HG03135 (cell line): ENCODE measurements at regions not wholly inside any gene's neighbourhood (a gene's known extent, or its start where the extent isn't known, plus 50 kb on each side); places are given as distances from the start of the nearest gene placed in this dataset.
"Not testable (repeated sequence)": the region's sequence is repeated elsewhere in the genome, so short reads cannot be mapped to it uniquely, and the experiment has no call there.

Experiments used
- ATAC-seq: cut with Tn5 transposase; IDR thresholded peaks from one replicate; pipeline ENCODE4 v1.9.1; 2021; ENCODE audit warnings: mild to moderate bottlenecking, moderate library complexity; ENCODE audit not compliant: unreplicated experiment

- no peak for ATAC-seq
Measured at GRCh38 chr18:24613896-24614640, 153.6 kb downstream of the HRH4 start.

DNA sequence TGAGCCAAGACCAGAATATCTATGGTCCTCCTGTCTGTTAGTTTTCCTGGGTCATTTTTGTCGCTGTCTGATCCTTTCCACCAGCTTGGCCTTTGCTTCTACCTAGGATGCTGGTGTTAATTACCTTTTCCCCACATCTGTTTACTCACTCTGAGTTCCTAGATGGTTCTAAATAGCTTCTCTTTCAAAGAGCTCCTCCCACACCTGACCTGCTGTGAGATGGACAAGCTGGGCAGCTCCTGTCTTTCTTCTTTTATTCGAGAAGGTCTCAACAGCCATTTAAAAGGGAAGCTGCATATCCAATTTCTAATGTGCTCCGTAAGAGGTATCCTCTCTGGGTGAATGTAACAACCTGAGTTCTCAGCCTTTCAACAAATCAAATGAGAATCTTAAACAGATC is 156.2 kb downstream of the HRH4 start:
- no peak for ATAC-seq

DNA sequence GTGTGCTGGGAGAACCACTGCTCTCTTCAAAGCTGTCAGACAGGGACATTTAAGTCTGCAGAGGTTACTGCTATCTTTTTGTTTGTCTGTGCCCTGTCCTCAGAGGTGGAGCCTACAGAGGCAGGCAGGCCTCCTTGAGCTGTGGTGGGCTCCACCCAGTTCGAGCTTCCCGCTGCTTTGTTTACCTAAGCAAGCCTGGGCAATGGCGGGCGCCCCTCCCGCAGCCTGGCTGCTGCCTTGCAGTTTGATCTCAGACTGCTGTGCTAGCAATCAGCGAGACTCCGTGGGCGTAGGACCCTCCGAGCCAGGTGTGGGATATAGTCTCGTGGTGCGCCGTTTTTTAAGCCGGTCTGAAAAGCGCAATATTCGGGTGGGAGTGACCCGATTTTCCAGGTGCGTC is 164.0 kb downstream of the HRH4 start:
- not testable (repeated sequence) for ATAC-seq

DNA sequence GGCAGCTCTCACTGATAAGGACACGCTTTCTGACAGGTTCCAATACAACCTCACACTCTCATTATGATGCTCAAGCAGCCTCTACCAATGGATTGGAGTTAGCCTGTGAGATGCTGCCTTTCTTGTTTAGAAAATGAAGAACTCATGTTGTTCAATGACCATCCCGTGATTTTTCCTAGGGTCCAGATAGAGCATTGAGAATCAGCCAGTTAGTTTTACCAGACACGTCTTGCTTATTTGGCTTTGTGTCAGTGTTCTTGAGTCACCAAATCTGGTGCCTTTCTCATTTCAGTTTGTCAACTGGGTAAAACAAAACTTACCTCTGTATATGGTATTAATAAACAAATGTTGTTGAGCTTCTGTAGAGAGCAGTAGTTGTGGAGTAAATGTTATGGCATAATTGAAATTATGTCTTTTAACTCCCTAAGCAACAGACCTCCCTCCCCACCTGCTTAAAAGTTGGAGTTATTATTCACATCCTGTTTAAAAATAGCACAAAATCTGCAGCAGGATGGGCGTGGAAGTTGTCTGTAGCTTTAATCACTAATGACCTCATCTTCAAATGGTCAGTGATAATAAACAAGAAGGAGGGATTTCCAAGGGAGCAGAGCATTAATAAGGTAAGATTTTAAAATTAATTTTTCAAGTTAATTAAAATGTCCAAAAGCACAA is 167.3 kb downstream of the HRH4 start:
- ATAC-seq: no peak

GRCh38 chr18:24628326-24628725 is 167.9 kb downstream of the HRH4 start:
- ATAC-seq: no peak

- ATAC-seq: no peak
Measured at GRCh38 chr18:24629921-24630320, 169.5 kb downstream of the HRH4 start.

DNA sequence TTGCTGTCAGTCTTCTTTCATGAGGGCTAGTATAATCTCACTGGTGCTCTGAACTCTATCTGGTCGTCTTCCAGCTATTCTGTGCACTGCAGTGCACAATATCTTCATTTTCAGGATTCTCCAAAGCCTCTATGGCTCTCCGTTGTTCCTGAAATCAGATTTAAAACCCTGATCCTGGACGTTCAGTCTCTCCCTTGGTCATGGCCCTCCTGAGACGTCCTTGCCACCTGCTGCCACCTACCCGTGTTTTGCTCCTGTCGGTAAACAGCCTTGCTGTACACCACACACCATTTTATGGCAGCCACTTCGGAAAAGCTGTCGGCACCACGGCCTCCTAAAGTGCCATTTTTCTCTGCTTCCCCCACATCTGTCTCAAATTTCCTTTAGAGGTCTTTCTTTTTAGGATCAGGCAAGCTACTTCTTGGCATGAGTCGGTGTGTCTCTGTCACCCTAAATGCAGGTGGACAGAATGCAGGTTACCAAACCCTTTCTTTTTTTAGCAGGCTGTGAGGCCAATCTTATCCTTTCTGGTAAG is 170.0 kb downstream of the HRH4 start:
- ATAC-seq: no peak

GRCh38 chr18:24631243-24632025 is 171.0 kb downstream of the HRH4 start:
- no peak for ATAC-seq

DNA sequence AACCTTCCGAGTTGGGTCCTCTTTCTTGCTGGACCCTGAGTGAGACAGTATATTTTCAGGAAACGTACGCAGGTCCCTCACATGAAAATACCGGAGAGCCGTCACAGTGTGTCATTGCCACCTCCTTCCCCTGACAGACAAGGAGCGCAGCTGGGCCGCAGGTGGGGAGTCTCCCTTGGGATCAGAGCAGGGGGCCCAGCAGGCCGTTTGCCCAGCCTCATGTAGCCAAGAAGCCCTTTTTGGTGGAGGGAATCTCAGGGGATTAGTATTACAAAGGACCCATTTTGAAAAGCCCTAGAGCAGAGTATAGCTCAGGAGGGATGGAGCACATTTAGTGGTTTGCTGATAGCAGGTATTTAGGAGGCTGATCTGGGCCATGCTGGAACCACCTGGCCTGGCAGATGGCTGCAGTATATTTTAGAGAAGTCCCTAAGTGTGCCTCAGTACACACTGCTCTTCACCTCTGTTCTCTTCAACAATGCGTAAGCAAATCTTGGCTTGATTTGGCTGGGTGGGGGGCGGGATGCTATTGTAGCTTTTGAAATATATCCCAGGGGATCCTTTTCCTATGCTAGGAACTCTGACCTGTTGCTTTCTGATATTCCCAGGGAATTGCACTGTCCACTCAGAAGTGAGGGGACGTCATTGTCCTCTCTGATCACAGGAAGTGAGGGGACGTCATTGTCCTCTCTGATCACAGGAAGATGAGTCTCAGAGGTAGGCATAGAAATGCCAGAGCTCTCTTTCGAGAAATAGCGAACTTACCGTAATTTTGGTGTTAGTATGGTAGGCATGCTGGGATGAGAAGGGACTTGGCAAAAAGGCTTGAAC is 171.9 kb downstream of the HRH4 start:
- ATAC-seq: no peak

DNA sequence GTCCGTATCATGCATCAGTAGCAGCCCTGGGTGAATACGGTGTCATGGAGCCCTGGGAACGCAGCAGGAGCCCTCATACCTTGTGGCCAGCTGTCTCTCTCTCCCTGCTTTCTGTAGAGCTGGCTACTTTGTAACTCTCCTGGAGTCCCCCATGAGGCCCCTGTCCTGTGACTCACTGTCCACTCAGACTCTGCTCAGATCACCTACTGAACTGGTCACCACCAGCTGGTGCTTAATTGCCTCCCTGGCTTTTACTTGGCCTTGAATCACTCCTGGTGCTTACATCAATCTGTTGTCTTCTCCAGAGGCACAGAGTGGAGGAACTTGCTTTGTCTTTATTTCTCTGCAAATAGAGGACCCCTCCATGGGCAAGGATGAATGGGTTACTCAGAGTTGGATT is 172.7 kb downstream of the HRH4 start:
- no peak for ATAC-seq

- ATAC-seq: no peak
Measured at GRCh38 chr18:24649571-24649970, 189.1 kb downstream of the HRH4 start.

DNA sequence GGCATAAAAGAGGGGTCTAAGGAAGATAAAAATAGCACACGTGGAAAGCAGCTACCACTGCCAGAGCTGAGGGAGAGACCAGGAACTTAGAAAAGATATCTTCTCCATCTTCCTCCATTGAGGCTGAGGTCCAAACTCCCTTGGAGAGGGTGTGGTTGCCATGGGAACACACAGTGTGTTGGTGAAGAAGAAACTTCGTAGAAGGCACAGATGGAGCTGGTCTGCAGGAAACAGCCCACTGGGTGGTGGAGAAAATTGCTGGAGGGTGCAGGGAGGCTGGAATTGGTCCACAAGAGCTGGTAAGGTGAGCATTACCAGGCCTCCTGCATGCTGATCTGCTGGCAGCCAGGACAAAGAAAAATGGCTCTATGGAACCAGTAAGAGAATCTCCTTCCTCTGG is 191.0 kb downstream of the HRH4 start:
- ATAC-seq: no peak

- no peak for ATAC-seq
Measured at GRCh38 chr18:24656050-24656449, 195.6 kb downstream of the HRH4 start.

DNA sequence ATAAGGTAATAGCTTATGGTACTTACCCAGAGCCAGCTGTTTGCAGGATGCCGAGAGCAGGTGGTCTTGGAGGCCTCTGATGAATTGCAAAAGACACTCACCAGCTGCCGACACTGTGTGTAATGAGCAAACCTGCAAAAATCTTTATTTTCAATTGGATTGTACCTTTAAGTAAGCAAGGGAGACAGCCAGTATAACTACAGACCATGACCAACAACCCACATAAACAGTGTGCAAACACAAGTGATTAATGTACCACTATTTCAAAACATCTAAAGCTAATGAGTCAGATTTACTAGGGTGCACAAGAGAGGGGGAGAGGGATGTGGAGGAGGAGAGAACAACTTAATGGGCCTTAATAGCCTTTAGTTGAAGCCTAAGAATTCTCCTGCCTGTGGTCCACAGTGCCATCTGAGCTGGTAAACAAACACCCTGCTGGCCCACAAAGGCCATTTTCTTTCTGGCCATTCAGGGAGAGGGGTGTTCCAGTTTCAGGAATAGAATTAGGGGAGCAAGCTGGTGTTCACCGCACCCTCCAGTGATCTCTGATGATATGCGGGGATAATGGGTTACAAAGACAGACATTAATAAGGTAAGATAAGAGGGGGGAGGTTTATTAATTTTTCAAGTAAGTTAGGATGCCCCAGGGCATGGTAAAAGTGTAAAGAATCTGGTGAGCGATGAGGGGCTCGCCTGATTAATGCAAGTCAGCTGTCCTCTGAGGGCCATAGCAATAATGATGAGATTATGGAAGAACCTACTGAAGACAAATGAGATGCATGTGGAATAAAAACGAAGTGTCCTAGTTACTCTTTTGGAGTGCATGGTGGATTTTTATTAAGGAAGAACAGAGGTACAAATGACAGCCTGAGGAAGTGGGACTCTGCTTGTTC is 196.4 kb downstream of the HRH4 start:
- ATAC-seq: no peak

- ATAC-seq: no peak
Measured at GRCh38 chr18:24657444-24657842, 197.0 kb downstream of the HRH4 start.

- no peak for ATAC-seq
Measured at GRCh38 chr18:24658302-24658701, 197.9 kb downstream of the HRH4 start.

- ATAC-seq: peak; percentile 88
Measured at GRCh38 chr18:24659827-24660720, 199.6 kb downstream of the HRH4 start.

DNA sequence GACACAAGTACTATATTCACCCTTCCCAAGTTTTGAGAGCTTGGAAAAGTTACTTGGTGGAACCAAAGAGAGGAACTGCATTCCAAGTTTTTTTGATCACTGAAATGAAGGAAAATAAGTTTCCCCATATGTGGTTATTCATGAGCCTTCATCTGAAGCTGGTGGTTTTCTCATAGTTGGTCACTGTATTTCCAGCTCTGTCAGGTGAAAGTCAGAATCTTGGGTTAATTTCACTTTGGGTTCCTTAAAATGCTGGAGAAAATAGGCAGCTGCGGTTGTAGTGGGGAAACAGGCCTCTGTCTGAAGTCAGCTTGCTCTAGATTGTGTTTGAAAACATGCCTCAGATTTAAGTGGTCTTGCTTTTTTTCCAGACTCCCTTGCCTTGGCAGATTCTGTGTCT is 200.5 kb downstream of the HRH4 start:
- no peak for ATAC-seq

- no peak for ATAC-seq
Measured at GRCh38 chr18:24662412-24662821, 202.0 kb downstream of the HRH4 start.
